ENCODE measurements at regions not wholly inside any gene's neighbourhood (a gene's known extent, or its start where the extent isn't known, plus 50 kb on each side); places are given as distances from the start of the nearest gene placed in this dataset.

DNA sequence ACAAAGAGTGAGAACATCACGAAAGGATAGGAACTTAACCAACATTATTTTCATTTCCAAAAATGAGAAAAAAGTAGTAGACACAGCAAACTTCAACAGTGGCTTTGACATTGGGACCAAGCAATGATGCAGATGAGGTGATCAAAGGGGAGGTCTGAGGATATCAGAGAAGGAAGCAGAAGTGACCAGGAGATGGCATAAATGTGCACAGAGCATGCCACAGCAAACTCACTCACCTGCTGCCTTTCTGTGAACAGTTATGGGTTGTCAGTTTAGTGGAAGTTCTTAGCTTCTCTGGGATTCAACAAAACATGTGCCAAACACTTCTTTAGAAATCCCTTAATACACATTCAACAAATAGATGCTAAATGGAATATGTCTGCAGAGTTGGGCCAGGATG, 290.1 kb downstream of the PLPP3 start:
- no peak for DNase-seq
- Histone ChIP-seq H3K4me1 (no peaks in the 10 kb centered on the region), H3K27ac (no peak overlapping the region), H3K4me3 (no peak overlapping the region), H3K27me3 (no peaks in the 10 kb centered on the region), H3K9me3 (no peaks in the 10 kb centered on the region), H3K36me3 (replicated peaks in 1 of 2; ENCODE audit: insufficient read depth in 1 of 2, low read depth in 2 of 2) (no peaks in the 10 kb centered on the region)
- no peak for ATAC-seq
- TF ChIP-seq POLR2A (IDR thresholded peaks at IDR 0.05): no peak
- TF ChIP-seq, protein P1, sequence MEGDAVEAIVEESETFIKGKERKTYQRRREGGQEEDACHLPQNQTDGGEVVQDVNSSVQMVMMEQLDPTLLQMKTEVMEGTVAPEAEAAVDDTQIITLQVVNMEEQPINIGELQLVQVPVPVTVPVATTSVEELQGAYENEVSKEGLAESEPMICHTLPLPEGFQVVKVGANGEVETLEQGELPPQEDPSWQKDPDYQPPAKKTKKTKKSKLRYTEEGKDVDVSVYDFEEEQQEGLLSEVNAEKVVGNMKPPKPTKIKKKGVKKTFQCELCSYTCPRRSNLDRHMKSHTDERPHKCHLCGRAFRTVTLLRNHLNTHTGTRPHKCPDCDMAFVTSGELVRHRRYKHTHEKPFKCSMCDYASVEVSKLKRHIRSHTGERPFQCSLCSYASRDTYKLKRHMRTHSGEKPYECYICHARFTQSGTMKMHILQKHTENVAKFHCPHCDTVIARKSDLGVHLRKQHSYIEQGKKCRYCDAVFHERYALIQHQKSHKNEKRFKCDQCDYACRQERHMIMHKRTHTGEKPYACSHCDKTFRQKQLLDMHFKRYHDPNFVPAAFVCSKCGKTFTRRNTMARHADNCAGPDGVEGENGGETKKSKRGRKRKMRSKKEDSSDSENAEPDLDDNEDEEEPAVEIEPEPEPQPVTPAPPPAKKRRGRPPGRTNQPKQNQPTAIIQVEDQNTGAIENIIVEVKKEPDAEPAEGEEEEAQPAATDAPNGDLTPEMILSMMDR (IDR thresholded peaks at IDR 0.05): no peak
- intact Hi-C loops (cut with DNase I): no loop called here
- WGBS, 2 donors: 88 to 89% methylated on average over 1 of the region's 1 CpG

DNA sequence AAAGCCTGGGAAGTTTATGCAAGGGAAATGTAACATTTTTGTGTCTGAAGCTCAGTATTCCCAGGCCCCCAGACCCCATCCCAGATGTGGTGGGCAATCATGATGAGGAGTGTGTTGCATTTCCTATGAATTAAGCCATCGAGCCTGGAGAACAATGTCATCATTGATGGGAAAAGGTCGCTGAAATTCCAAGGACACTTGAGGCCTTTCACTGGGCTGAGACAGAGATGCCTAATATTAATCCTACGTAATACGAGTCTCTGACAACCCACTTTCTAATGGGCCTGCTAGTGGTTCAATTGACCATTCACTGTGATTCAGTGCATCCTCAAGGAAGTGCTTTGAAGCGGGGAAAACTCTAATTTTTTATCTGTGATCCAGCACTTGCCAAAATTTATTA, 291.6 kb downstream of the PLPP3 start:
- TF ChIP-seq, protein P1 (IDR thresholded peaks at IDR 0.05): no peak
- TF ChIP-seq POLR2A (IDR thresholded peaks at IDR 0.05): no peak
- intact Hi-C loops (cut with DNase I): no loop called here
- Histone ChIP-seq H3K9me3 (no peaks in the 10 kb centered on the region), H3K27me3 (no peaks in the 10 kb centered on the region), H3K36me3 (replicated peaks in 1 of 2; ENCODE audit: insufficient read depth in 1 of 2, low read depth in 2 of 2) (no peaks in the 10 kb centered on the region), H3K4me1 (no peaks in the 10 kb centered on the region), H3K27ac (no peak overlapping the region), H3K4me3 (no peak overlapping the region)
- DNase-seq: no peak
- WGBS, 2 donors: 78 to 81% methylated on average over 5 of the region's 5 CpGs
- ATAC-seq: no peak

GRCh38 chr1:56286956-56287355, 292.4 kb downstream of the PLPP3 start:
- intact Hi-C loops (cut with DNase I): no loop called here
- Histone ChIP-seq H3K9me3 (no peaks in the 10 kb centered on the region), H3K27me3 (no peaks in the 10 kb centered on the region), H3K4me3 (no peak overlapping the region), H3K27ac (no peak overlapping the region), H3K4me1 (no peaks in the 10 kb centered on the region), H3K36me3 (replicated peaks in 1 of 2; ENCODE audit: insufficient read depth in 1 of 2, low read depth in 2 of 2) (no peaks in the 10 kb centered on the region)
- DNase-seq (no peak), ATAC-seq (no peak)
- 90 to 93% methylated on average over 1 of the region's 1 CpG for WGBS, 2 donors
- TF ChIP-seq, protein P1 (IDR thresholded peaks at IDR 0.05): no peak
- no peak for TF ChIP-seq POLR2A (IDR thresholded peaks at IDR 0.05)

GRCh38 chr1:56286506-56286905, 292.9 kb downstream of the PLPP3 start:
- H3K27ac ChIP-seq: no peak overlapping the region
- ATAC-seq: no peak
- intact Hi-C loops (cut with DNase I): no loop called here
- TF ChIP-seq POLR2A (IDR thresholded peaks at IDR 0.05): no peak
- TF ChIP-seq, protein P1 (IDR thresholded peaks at IDR 0.05): no peak
- H3K36me3 ChIP-seq (replicated peaks in 1 of 2; ENCODE audit: insufficient read depth in 1 of 2, low read depth in 2 of 2): no peaks in the 10 kb centered on the region
- no peaks in the 10 kb centered on the region for H3K4me1 ChIP-seq
- no peaks in the 10 kb centered on the region for H3K27me3 ChIP-seq
- H3K4me3 ChIP-seq: no peak overlapping the region
- DNase-seq: no peak
- no peaks in the 10 kb centered on the region for H3K9me3 ChIP-seq

- Histone ChIP-seq H3K27me3 (no peaks in the 10 kb centered on the region), H3K36me3 (replicated peaks in 1 of 2; ENCODE audit: insufficient read depth in 1 of 2, low read depth in 2 of 2) (no peaks in the 10 kb centered on the region), H3K27ac (peak overlapping the region in 1 of 4 donors; percentile 3), H3K9me3 (no peaks in the 10 kb centered on the region), H3K4me1 (no peaks in the 10 kb centered on the region), H3K4me3 (no peak overlapping the region)
- TF ChIP-seq, protein P1 (IDR thresholded peaks at IDR 0.05): no peak
- no peak for TF ChIP-seq POLR2A (IDR thresholded peaks at IDR 0.05)
- no peak for ATAC-seq
- DNase-seq: no peak
- intact Hi-C loops (cut with DNase I): no loop called here
- WGBS, 2 donors: 77 to 81% methylated on average over 4 of the region's 4 CpGs
Measured at GRCh38 chr1:56285554-56286402, 293.6 kb downstream of the PLPP3 start.
